Sigmoid colon (tissue), 4 donors: ENCODE measurements at regions not wholly inside any gene's neighbourhood (a gene's known extent, or its start where the extent isn't known, plus 50 kb on each side); places are given as distances from the start of the nearest gene placed in this dataset.

ENCODE experiments used
- EP300 ChIP-seq, 4 donors: sonication (generic); formaldehyde crosslinking; IDR thresholded peaks; one replicate each; pipeline ENCODE4 v1.6.1; 2017; ENCODE audit warnings: antibody characterized with exemption in 4 of 4
- POLR2A ChIP-seq, 2 donors: fragments of 450-650 bp; IDR thresholded peaks; one replicate each; pipeline ENCODE4 v1.6.1; 2016; ENCODE audit warnings: antibody characterized with exemption in 2 of 2, mild to moderate bottlenecking in 2 of 2, moderate library complexity in 2 of 2
- POLR2AphosphoS5 ChIP-seq, 4 donors: sonication (generic); formaldehyde crosslinking; IDR thresholded peaks; one replicate each; pipeline ENCODE4 v1.6.1; 2017; ENCODE audit warnings: antibody characterized with exemption in 4 of 4
- TF ChIP-seq, protein P1 (sequence below), 4 experiments: fragments of 450-650 bp in 3 of 4; fragments of 200-600 bp in 1 of 4; IDR thresholded peaks; one replicate each; pipeline ENCODE4 v1.5.1; 2016 to 2019; ENCODE audit warnings: antibody characterized with exemption in 4 of 4, mild to moderate bottlenecking in 3 of 4, moderate library complexity in 2 of 4

DNA sequence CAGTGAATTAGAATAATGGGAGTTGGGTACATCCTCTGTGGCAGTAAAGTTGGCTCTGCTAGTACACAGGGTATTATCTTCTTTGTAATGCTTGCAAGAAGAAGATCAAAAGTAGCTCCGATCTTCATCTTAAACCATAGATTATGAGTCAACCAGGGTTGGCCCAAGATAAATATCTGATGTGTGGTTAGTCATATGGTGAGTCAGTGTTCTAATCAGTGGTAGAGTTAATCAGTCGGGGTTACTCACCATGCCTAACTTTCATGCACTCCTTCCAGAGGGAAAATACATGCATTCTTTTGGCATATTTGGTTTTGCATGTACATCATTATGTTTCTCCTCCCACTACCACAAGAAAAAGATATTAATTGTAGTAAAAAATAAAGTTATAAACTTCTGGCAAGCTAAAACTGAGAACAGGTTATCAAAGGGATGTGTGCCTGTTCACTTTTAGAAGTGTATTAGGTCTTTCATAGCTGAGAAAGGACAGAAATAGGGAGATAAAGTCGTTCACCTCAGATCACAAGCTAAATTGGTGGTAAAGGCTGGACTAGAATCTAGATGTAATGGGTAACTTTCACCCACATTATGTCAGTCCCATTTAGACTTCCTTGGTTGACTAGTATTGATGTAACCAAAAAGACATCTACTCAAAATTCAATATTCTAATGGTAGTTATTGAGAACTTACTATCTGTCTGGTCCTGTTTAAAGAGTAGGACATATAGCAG is 684.4 kb downstream of the IRS1 start:
- TF ChIP-seq POLR2AphosphoS5 (IDR thresholded peaks at IDR 0.05) (no peak), POLR2A (IDR thresholded peaks at IDR 0.05) (no peak), EP300 (IDR thresholded peaks at IDR 0.05) (no peak)
- TF ChIP-seq, protein P1, sequence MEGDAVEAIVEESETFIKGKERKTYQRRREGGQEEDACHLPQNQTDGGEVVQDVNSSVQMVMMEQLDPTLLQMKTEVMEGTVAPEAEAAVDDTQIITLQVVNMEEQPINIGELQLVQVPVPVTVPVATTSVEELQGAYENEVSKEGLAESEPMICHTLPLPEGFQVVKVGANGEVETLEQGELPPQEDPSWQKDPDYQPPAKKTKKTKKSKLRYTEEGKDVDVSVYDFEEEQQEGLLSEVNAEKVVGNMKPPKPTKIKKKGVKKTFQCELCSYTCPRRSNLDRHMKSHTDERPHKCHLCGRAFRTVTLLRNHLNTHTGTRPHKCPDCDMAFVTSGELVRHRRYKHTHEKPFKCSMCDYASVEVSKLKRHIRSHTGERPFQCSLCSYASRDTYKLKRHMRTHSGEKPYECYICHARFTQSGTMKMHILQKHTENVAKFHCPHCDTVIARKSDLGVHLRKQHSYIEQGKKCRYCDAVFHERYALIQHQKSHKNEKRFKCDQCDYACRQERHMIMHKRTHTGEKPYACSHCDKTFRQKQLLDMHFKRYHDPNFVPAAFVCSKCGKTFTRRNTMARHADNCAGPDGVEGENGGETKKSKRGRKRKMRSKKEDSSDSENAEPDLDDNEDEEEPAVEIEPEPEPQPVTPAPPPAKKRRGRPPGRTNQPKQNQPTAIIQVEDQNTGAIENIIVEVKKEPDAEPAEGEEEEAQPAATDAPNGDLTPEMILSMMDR (IDR thresholded peaks at IDR 0.05) = no peak
